Mammary epithelial cell (primary cell): ENCODE measurements at regions not wholly inside any gene's neighbourhood (a gene's known extent, or its start where the extent isn't known, plus 50 kb on each side); places are given as distances from the start of the nearest gene placed in this dataset.

ENCODE experiments used
- CTCF ChIP-seq, 2 donors: IDR thresholded peaks in 1 of 2; conservative IDR thresholded peaks in 1 of 2; 2 replicates each; pipeline ENCODE4 v1.5.1; 2011 to 2012; ENCODE audit warnings: inconsistent platforms in 2 of 2, low read length in 2 of 2, mild to moderate bottlenecking in 2 of 2, control low read depth in 1 of 2, low read depth in 1 of 2; ENCODE audit not compliant: insufficient read depth in 1 of 2; ENCODE audit errors: extremely low read depth in 1 of 2
- EZH2 ChIP-seq: IDR thresholded peaks from 2 replicates; pipeline ENCODE4 v1.6.1; 2012; ENCODE audit warnings: low read length, inconsistent platforms, borderline replicate concordance

- TF ChIP-seq CTCF (conservative IDR thresholded peaks at IDR 0.05 in 1 of 2, IDR thresholded peaks at IDR 0.05 in 1 of 2; ENCODE audit: extremely low read depth in 1 of 2, insufficient read depth in 1 of 2, low read depth in 1 of 2, low read length in 2 of 2), result no peak
- no peak for TF ChIP-seq EZH2
Measured at GRCh38 chr12:28905220-28905955, 243.7 kb upstream of the FAR2 start.
